ENCODE measurements at regions not wholly inside any gene's neighbourhood (a gene's known extent, or its start where the extent isn't known, plus 50 kb on each side); places are given as distances from the start of the nearest gene placed in this dataset.
A peak's percentile ranks its signal among the peaks of the same experiment; 100 is the strongest.
"Not testable (repeated sequence)": the region's sequence is repeated elsewhere in the genome, so short reads cannot be mapped to it uniquely, and the experiment has no call there.

DNA sequence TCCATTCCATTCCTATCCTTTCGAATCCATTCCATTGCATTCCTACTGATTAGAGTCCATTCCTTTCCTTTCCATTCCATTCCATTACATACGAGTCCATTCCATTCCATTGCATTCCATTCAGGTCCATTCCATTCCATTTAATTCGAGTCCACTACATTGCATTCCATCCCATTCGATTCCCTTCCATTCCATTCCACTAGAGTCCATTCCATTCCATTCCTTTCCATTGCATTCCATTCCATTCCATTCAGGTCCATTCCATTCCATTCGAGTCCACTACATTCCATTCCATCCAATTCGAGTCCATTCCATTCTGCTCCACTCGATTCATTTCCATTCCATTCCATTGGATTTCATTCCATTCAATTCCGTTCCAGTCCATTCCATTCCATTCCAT is 1133.6 kb downstream of the RPIA start:
- Mint-ChIP-seq H3K27ac (no peak overlapping the region), H3K4me3 (no peak overlapping the region), H3K9me3 (peaks cover 0 to 68% (median 45%) of the 10 kb centered on the region in 11 donors), H3K36me3 (peaks cover 18 to 66% (median 39%) of the 10 kb centered on the region in 5 donors), H3K27me3 (no peaks in the 10 kb centered on the region), H3K4me1 (peaks cover 0 to 7% (median 0%) of the 10 kb centered on the region in 7 donors)
- Histone ChIP-seq H3K4me1 (ENCODE audit: control insufficient read depth in 2 of 2, insufficient read depth in 2 of 2, low read length in 2 of 2) (no peaks in the 10 kb centered on the region), H3K4me3 (ENCODE audit: low read length) (no peak overlapping the region), H3K36me3 (ENCODE audit: control insufficient read depth in 2 of 3, insufficient read depth in 3 of 3, low read length in 3 of 3) (no peaks in the 10 kb centered on the region), H3K9me3 (ENCODE audit: control insufficient read depth in 2 of 3, low read length in 3 of 3) (peaks cover 3 to 25% (median 6%) of the 10 kb centered on the region in 3 experiments), H3K27me3 (ENCODE audit: control insufficient read depth in 2 of 2, insufficient read depth in 2 of 2, low read length in 2 of 2) (no peaks in the 10 kb centered on the region), H3K27ac (ENCODE audit: low read depth, low read length) (no peak overlapping the region)
- ATAC-seq (no peak), DNase-seq (no peak)
- POLR2A ChIA-PET, result no interaction called here
- intact Hi-C loops (cut with micrococcal nuclease), result no loop called here
- CTCF ChIA-PET, result no interaction called here

DNA sequence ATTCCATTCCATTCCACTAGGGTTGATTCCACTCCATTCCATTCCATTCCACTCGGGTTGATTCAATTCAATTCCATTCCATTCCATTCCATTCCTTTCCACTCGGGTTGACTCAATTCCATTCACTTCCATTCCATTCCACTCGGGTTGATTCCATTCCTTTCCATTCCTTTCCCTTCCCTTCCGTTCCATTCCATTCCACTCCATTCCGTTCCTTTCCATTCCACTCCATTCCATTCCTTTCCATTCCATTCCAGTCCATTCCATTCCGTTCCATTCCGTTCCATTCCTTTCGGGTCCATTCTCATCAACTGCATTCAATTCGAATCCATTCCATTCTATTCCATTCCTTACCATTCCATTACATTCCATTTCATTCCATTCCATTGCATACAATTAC is 1135.3 kb downstream of the RPIA start:
- DNase-seq; H3K27ac ChIP-seq (ENCODE audit: low read depth, low read length); H3K27me3 ChIP-seq (ENCODE audit: control insufficient read depth in 2 of 2, insufficient read depth in 2 of 2, low read length in 2 of 2); H3K4me1 ChIP-seq (ENCODE audit: control insufficient read depth in 2 of 2, insufficient read depth in 2 of 2, low read length in 2 of 2); H3K27me3 Mint-ChIP-seq; H3K4me3 ChIP-seq (ENCODE audit: low read length); intact Hi-C loops (cut with micrococcal nuclease); H3K4me3 Mint-ChIP-seq; H3K27ac Mint-ChIP-seq; ATAC-seq; H3K36me3 ChIP-seq (ENCODE audit: control insufficient read depth in 2 of 3, insufficient read depth in 3 of 3, low read length in 3 of 3); POLR2A ChIA-PET; CTCF ChIA-PET: not testable (repeated sequence)
- peaks cover 0 to 65% (median 34%) of the 10 kb centered on the region in 11 donors for H3K9me3 Mint-ChIP-seq
- peaks cover 0 to 11% (median 0%) of the 10 kb centered on the region in 7 donors for H3K4me1 Mint-ChIP-seq
- H3K9me3 ChIP-seq (ENCODE audit: control insufficient read depth in 2 of 3, low read length in 3 of 3), result peaks cover 6 to 14% (median 8%) of the 10 kb centered on the region in 3 experiments
- H3K36me3 Mint-ChIP-seq, result peaks cover 17 to 57% (median 33%) of the 10 kb centered on the region in 5 donors

DNA sequence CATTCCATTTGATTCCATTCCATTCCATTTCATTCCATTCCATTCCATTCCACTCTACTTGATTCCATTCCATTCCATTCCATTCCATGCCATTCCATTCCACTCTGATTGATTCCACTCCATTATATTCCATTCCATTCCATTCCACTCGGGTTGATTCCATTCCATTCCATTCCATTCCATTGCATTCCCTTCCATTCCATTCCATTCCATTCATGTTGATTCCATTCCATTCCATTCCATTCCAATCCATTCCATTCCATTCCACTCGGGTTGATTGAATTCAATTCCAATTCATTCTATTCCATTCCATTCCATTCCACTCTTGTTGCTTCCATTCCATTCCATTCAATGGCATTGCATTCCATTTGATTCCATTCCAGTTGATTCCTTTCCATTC is 1136.4 kb downstream of the RPIA start:
- H3K27me3 Mint-ChIP-seq; H3K27ac ChIP-seq (ENCODE audit: low read depth, low read length); ATAC-seq; H3K36me3 ChIP-seq (ENCODE audit: control insufficient read depth in 2 of 3, insufficient read depth in 3 of 3, low read length in 3 of 3); intact Hi-C loops (cut with micrococcal nuclease); H3K4me3 Mint-ChIP-seq; H3K4me3 ChIP-seq (ENCODE audit: low read length); CTCF ChIA-PET; H3K4me1 ChIP-seq (ENCODE audit: control insufficient read depth in 2 of 2, insufficient read depth in 2 of 2, low read length in 2 of 2); POLR2A ChIA-PET; H3K27ac Mint-ChIP-seq; H3K27me3 ChIP-seq (ENCODE audit: control insufficient read depth in 2 of 2, insufficient read depth in 2 of 2, low read length in 2 of 2); DNase-seq: not testable (repeated sequence)
- peaks cover 17 to 48% (median 28%) of the 10 kb centered on the region in 5 donors for H3K36me3 Mint-ChIP-seq
- H3K9me3 Mint-ChIP-seq, result peaks cover 0 to 63% (median 24%) of the 10 kb centered on the region in 11 donors
- H3K9me3 ChIP-seq (ENCODE audit: control insufficient read depth in 2 of 3, low read length in 3 of 3), result peaks cover 0 to 24% (median 6%) of the 10 kb centered on the region in 3 experiments
- H3K4me1 Mint-ChIP-seq, result peaks cover 0 to 11% (median 0%) of the 10 kb centered on the region in 7 donors

- POLR2A ChIA-PET; DNase-seq; H3K4me1 ChIP-seq (ENCODE audit: control insufficient read depth in 2 of 2, insufficient read depth in 2 of 2, low read length in 2 of 2); H3K27ac Mint-ChIP-seq; H3K27ac ChIP-seq (ENCODE audit: low read depth, low read length); H3K27me3 Mint-ChIP-seq; CTCF ChIA-PET; intact Hi-C loops (cut with micrococcal nuclease); H3K36me3 ChIP-seq (ENCODE audit: control insufficient read depth in 2 of 3, insufficient read depth in 3 of 3, low read length in 3 of 3); H3K4me3 Mint-ChIP-seq; ATAC-seq; H3K27me3 ChIP-seq (ENCODE audit: control insufficient read depth in 2 of 2, insufficient read depth in 2 of 2, low read length in 2 of 2); H3K4me3 ChIP-seq (ENCODE audit: low read length): not testable (repeated sequence)
- H3K36me3 Mint-ChIP-seq, result peaks cover 12 to 44% (median 28%) of the 10 kb centered on the region in 5 donors
- peaks cover 0 to 57% (median 20%) of the 10 kb centered on the region in 11 donors for H3K9me3 Mint-ChIP-seq
- H3K4me1 Mint-ChIP-seq, result peaks cover 0 to 15% (median 0%) of the 10 kb centered on the region in 7 donors
- H3K9me3 ChIP-seq (ENCODE audit: control insufficient read depth in 2 of 3, low read length in 3 of 3), result peaks cover 0 to 26% (median 6%) of the 10 kb centered on the region in 3 experiments
Observed at GRCh38 chr2:89828416-89828815, 1136.9 kb downstream of the RPIA start.

- Mint-ChIP-seq H3K36me3 (peaks cover 9 to 38% (median 28%) of the 10 kb centered on the region in 5 donors), H3K9me3 (peaks cover 0 to 50% (median 20%) of the 10 kb centered on the region in 11 donors), H3K4me1 (peaks cover 0 to 15% (median 0%) of the 10 kb centered on the region in 7 donors)
- H3K27me3 Mint-ChIP-seq; H3K27ac Mint-ChIP-seq; H3K4me3 ChIP-seq (ENCODE audit: low read length); H3K27me3 ChIP-seq (ENCODE audit: control insufficient read depth in 2 of 2, insufficient read depth in 2 of 2, low read length in 2 of 2); H3K27ac ChIP-seq (ENCODE audit: low read depth, low read length); intact Hi-C loops (cut with micrococcal nuclease); H3K4me1 ChIP-seq (ENCODE audit: control insufficient read depth in 2 of 2, insufficient read depth in 2 of 2, low read length in 2 of 2); H3K36me3 ChIP-seq (ENCODE audit: control insufficient read depth in 2 of 3, insufficient read depth in 3 of 3, low read length in 3 of 3); POLR2A ChIA-PET; H3K4me3 Mint-ChIP-seq; CTCF ChIA-PET; DNase-seq: not testable (repeated sequence)
- peaks cover 0 to 26% (median 6%) of the 10 kb centered on the region in 3 experiments for H3K9me3 ChIP-seq (ENCODE audit: control insufficient read depth in 2 of 3, low read length in 3 of 3)
- peak; percentile 39 for ATAC-seq
Observed at GRCh38 chr2:89828961-89829631, 1137.6 kb downstream of the RPIA start.

GRCh38 chr2:89829828-89830227 is 1138.4 kb downstream of the RPIA start:
- Mint-ChIP-seq H3K27me3 (no peaks in the 10 kb centered on the region), H3K9me3 (peaks cover 0 to 44% (median 16%) of the 10 kb centered on the region in 11 donors), H3K36me3 (peaks cover 9 to 36% (median 27%) of the 10 kb centered on the region in 5 donors), H3K4me3 (no peak overlapping the region), H3K4me1 (peaks cover 0 to 14% (median 0%) of the 10 kb centered on the region in 7 donors), H3K27ac (no peak overlapping the region)
- Histone ChIP-seq H3K27ac (ENCODE audit: low read depth, low read length) (no peak overlapping the region), H3K9me3 (ENCODE audit: control insufficient read depth in 2 of 3, low read length in 3 of 3) (peaks cover 0 to 26% (median 6%) of the 10 kb centered on the region in 3 experiments), H3K27me3 (ENCODE audit: control insufficient read depth in 2 of 2, insufficient read depth in 2 of 2, low read length in 2 of 2) (no peaks in the 10 kb centered on the region), H3K4me1 (ENCODE audit: control insufficient read depth in 2 of 2, insufficient read depth in 2 of 2, low read length in 2 of 2) (no peaks in the 10 kb centered on the region), H3K36me3 (ENCODE audit: control insufficient read depth in 2 of 3, insufficient read depth in 3 of 3, low read length in 3 of 3) (no peaks in the 10 kb centered on the region), H3K4me3 (ENCODE audit: low read length) (no peak overlapping the region)
- ChIA-PET POLR2A (no interaction called here), CTCF (no interaction called here)
- DNase-seq, result no peak
- ATAC-seq, result peak; percentile 33
- intact Hi-C loops (cut with micrococcal nuclease), result no loop called here
